ENCODE measurements at regions not wholly inside any gene's neighbourhood (a gene's known extent, or its start where the extent isn't known, plus 50 kb on each side); places are given as distances from the start of the nearest gene placed in this dataset.

GRCh38 chr3:152997526-152997925 lies 162.6 kb downstream of the P2RY1 start:
- Histone ChIP-seq H3K79me2 (ENCODE audit: low read length) (no peaks in the 10 kb centered on the region), H3K9me2 (replicated peaks; ENCODE audit: insufficient read depth, low read length) (no peaks in the 10 kb centered on the region), H3K4me1 (ENCODE audit: low read length) (no peaks in the 10 kb centered on the region), H3K4me3 (ENCODE audit: low read length) (no peak overlapping the region), H3K36me3 (replicated peaks; ENCODE audit: insufficient read depth, low read length) (no peaks in the 10 kb centered on the region), H3K27me3 (replicated peaks; ENCODE audit: insufficient read depth, low read length) (no peaks in the 10 kb centered on the region), H3K9me3 (replicated peaks; ENCODE audit: insufficient read depth, low read length) (no peaks in the 10 kb centered on the region), H3K4me2 (ENCODE audit: low read depth, low read length) (no peak overlapping the region), H4K20me1 (ENCODE audit: insufficient read depth, low read length) (no peaks in the 10 kb centered on the region), H3K27ac (ENCODE audit: low read length) (no peak overlapping the region), H3K9ac (ENCODE audit: low read length) (no peak overlapping the region), H2AFZ (ENCODE audit: low read length) (no peak overlapping the region), H3F3A (ENCODE audit: insufficient read depth, low read length) (no peaks in the 10 kb centered on the region)
- TF ChIP-seq CTCF (IDR thresholded peaks at IDR 0.05; ENCODE audit: low read length) (no peak), EZH2phosphoT487 (IDR thresholded peaks at IDR 0.05; ENCODE audit: low read length) (no peak), EZH2 (optimal IDR thresholded peaks at IDR 0.05; ENCODE audit: low read depth, low read length) (no peak)
- no peak for DNase-seq

DNA sequence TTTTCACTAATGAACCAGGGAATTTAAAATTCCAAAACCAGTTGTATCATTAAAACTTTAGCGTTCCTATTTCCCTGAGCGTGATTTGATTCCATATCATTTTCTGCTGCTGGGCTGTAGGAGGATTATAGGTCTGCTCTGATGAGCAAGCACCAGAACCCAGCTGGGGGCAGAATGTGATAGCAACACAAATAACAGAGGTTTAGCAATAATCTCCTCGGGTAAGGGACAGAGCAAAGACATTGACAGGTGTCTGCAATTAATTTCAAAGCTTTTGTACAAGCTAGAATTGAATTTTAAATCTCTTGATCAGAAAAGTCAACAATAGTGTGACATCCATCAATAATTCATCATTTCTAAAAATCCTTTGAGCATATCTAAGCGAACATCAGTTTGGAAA lies 163.4 kb upstream of the RAP2B start:
- Histone ChIP-seq H3K36me3 (replicated peaks; ENCODE audit: insufficient read depth, low read length) (no peaks in the 10 kb centered on the region), H3K27ac (ENCODE audit: low read length) (no peak overlapping the region), H2AFZ (ENCODE audit: low read length) (no peak overlapping the region), H3K9me2 (replicated peaks; ENCODE audit: insufficient read depth, low read length) (no peaks in the 10 kb centered on the region), H3K79me2 (ENCODE audit: low read length) (no peaks in the 10 kb centered on the region), H4K20me1 (ENCODE audit: insufficient read depth, low read length) (no peaks in the 10 kb centered on the region), H3K27me3 (replicated peaks; ENCODE audit: insufficient read depth, low read length) (no peaks in the 10 kb centered on the region), H3K4me3 (ENCODE audit: low read length) (no peak overlapping the region), H3K4me2 (ENCODE audit: low read depth, low read length) (no peak overlapping the region), H3F3A (ENCODE audit: insufficient read depth, low read length) (no peaks in the 10 kb centered on the region), H3K9me3 (replicated peaks; ENCODE audit: insufficient read depth, low read length) (no peaks in the 10 kb centered on the region), H3K4me1 (ENCODE audit: low read length) (no peaks in the 10 kb centered on the region), H3K9ac (ENCODE audit: low read length) (no peak overlapping the region)
- TF ChIP-seq CTCF (IDR thresholded peaks at IDR 0.05; ENCODE audit: low read length) (no peak), EZH2 (optimal IDR thresholded peaks at IDR 0.05; ENCODE audit: low read depth, low read length) (no peak), EZH2phosphoT487 (IDR thresholded peaks at IDR 0.05; ENCODE audit: low read length) (no peak)
- no peak for DNase-seq

GRCh38 chr3:153000325-153000724 lies 161.7 kb upstream of the RAP2B start:
- H4K20me1 ChIP-seq (ENCODE audit: insufficient read depth, low read length), result no peaks in the 10 kb centered on the region
- no peak overlapping the region for H3K4me3 ChIP-seq (ENCODE audit: low read length)
- H2AFZ ChIP-seq (ENCODE audit: low read length), result no peak overlapping the region
- H3K9me3 ChIP-seq (replicated peaks; ENCODE audit: insufficient read depth, low read length), result no peaks in the 10 kb centered on the region
- H3K4me2 ChIP-seq (ENCODE audit: low read depth, low read length), result no peak overlapping the region
- H3F3A ChIP-seq (ENCODE audit: insufficient read depth, low read length), result no peaks in the 10 kb centered on the region
- H3K4me1 ChIP-seq (ENCODE audit: low read length), result no peaks in the 10 kb centered on the region
- no peaks in the 10 kb centered on the region for H3K9me2 ChIP-seq (replicated peaks; ENCODE audit: insufficient read depth, low read length)
- DNase-seq, result no peak
- TF ChIP-seq CTCF (IDR thresholded peaks at IDR 0.05; ENCODE audit: low read length), result no peak
- TF ChIP-seq EZH2phosphoT487 (IDR thresholded peaks at IDR 0.05; ENCODE audit: low read length), result no peak
- TF ChIP-seq EZH2 (optimal IDR thresholded peaks at IDR 0.05; ENCODE audit: low read depth, low read length), result no peak
- no peaks in the 10 kb centered on the region for H3K79me2 ChIP-seq (ENCODE audit: low read length)
- no peak overlapping the region for H3K9ac ChIP-seq (ENCODE audit: low read length)
- no peaks in the 10 kb centered on the region for H3K36me3 ChIP-seq (replicated peaks; ENCODE audit: insufficient read depth, low read length)
- no peak overlapping the region for H3K27ac ChIP-seq (ENCODE audit: low read length)
- H3K27me3 ChIP-seq (replicated peaks; ENCODE audit: insufficient read depth, low read length), result no peaks in the 10 kb centered on the region

Data from MM.1S (cell line).